ENCODE measurements at regions not wholly inside any gene's neighbourhood (a gene's known extent, or its start where the extent isn't known, plus 50 kb on each side); places are given as distances from the start of the nearest gene placed in this dataset.

DNA sequence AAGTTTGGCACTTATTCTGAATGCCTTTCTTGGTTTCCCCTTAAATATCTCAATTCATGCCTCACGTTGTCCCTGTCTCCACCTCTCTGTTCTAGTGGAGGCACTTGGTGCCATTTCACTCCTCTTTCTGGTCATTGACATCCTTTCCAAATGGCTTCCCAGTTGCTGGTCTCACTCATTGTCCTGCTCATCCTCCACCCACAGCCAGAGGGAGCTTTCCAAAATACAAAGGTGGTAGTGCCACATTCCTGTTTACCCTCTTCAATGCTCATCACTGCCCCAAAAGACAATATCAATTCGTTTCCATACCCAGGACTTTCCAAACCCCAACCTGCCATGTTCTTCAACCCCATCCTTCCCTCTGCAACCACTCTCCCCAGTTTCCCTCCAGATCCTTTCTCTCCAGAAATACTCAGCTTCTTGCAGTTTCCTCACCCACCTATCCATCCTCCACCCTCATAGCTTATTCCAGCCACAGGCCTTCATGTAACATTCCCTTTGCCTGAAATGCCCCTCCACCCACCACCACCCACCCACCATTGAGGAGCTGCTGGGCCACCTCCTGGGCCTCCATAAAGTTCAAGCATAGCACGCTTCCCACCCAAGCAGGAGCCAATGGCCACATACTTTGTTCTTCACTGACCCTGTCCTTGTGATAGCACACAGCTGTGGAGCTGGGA lies 63.1 kb upstream of the ADRB1 start:
- no peak for DNase-seq
- POLR2A ChIA-PET, result no interaction called here
- Mint-ChIP-seq H3K27me3 (peaks cover 20% of the 10 kb centered on the region), H3K4me1 (peaks cover 8% of the 10 kb centered on the region), H3K4me3 (no peak overlapping the region), H3K27ac (no peak overlapping the region), H3K9me3 (ENCODE audit: insufficient read depth) (no peaks in the 10 kb centered on the region)
- TF ChIP-seq CTCF (IDR thresholded peaks at IDR 0.05), result no peak
- no peak for TF ChIP-seq EZH2 (IDR thresholded peaks at IDR 0.05; ENCODE audit: borderline replicate concordance, insufficient read depth, low read depth, low read length, poor library complexity, severe bottlenecking)
- Histone ChIP-seq H2AFZ (ENCODE audit: insufficient read depth, low read depth, low read length, poor library complexity, severe bottlenecking) (no peak overlapping the region), H3K9ac (ENCODE audit: low read length) (no peak overlapping the region), H3K4me2 (replicated peaks; ENCODE audit: low read depth, low read length, poor library complexity, severe bottlenecking) (no peak overlapping the region), H3K4me1 (ENCODE audit: control insufficient read depth in 2 of 2, insufficient read depth in 2 of 2, low read length in 2 of 2) (peaks cover 3 to 7% of the 10 kb centered on the region in 2 donors), H3K9me3 (ENCODE audit: control extremely low read depth in 1 of 3, control insufficient read depth in 2 of 3, insufficient read depth in 1 of 3, low read length in 2 of 3) (no peaks in the 10 kb centered on the region), H3K27ac (ENCODE audit: low read length in 2 of 2) (no peak overlapping the region), H3K27me3 (replicated peaks in 1 of 4; ENCODE audit: control extremely low read depth in 1 of 4, control insufficient read depth in 3 of 4, insufficient read depth in 4 of 4, low read length in 3 of 4) (no peaks in the 10 kb centered on the region), H4K20me1 (ENCODE audit: control insufficient read depth, insufficient read depth, low read length, poor library complexity, severe bottlenecking) (no peaks in the 10 kb centered on the region), H3K79me2 (ENCODE audit: control insufficient read depth, insufficient read depth, low read length) (no peaks in the 10 kb centered on the region), H3K4me3 (ENCODE audit: control extremely low read depth in 1 of 5, extremely low read depth in 1 of 5, insufficient read depth in 1 of 5, low read depth in 2 of 5, low read length in 4 of 5) (no peak overlapping the region), H3K36me3 (replicated peaks in 1 of 2; ENCODE audit: control extremely low read depth in 1 of 2, control insufficient read depth in 1 of 2, extremely low read depth in 1 of 2, insufficient read depth in 2 of 2, low read length in 1 of 2) (no peaks in the 10 kb centered on the region)
- no peak for ATAC-seq (ENCODE audit: low read depth)
- intact Hi-C loops (cut with micrococcal nuclease), result no loop called here
- 91% methylated on average over 3 of the region's 3 CpGs for WGBS (ENCODE audit: insufficient coverage)
- CTCF ChIA-PET, result interaction anchor here (1.1 to 1.2 kb wide), 2 partner anchors 15 to 122 kb away, joined by 3 to 4 read pairs; no protein-coding TSS in a partner anchor

- ATAC-seq (ENCODE audit: low read depth) (no peak), DNase-seq (no peak)
- no peak overlapping the region for H3K4me3 Mint-ChIP-seq
- no peak for TF ChIP-seq EZH2 (IDR thresholded peaks at IDR 0.05; ENCODE audit: borderline replicate concordance, insufficient read depth, low read depth, low read length, poor library complexity, severe bottlenecking)
- Histone ChIP-seq H3K27ac (ENCODE audit: low read length in 2 of 2) (no peak overlapping the region), H3K4me3 (ENCODE audit: control extremely low read depth in 1 of 5, extremely low read depth in 1 of 5, insufficient read depth in 1 of 5, low read depth in 2 of 5, low read length in 4 of 5) (no peak overlapping the region), H3K9ac (ENCODE audit: low read length) (no peak overlapping the region), H3K4me2 (replicated peaks; ENCODE audit: low read depth, low read length, poor library complexity, severe bottlenecking) (no peak overlapping the region), H3K4me1 (ENCODE audit: control insufficient read depth in 2 of 2, insufficient read depth in 2 of 2, low read length in 2 of 2) (peaks cover 3 to 7% of the 10 kb centered on the region in 2 donors), H2AFZ (ENCODE audit: insufficient read depth, low read depth, low read length, poor library complexity, severe bottlenecking) (peak overlapping the region; percentile 55), H3K9me3 (ENCODE audit: control extremely low read depth in 1 of 3, control insufficient read depth in 2 of 3, insufficient read depth in 1 of 3, low read length in 2 of 3) (peaks cover 0 to 9% (median 0%) of the 10 kb centered on the region in 3 donors), H4K20me1 (ENCODE audit: control insufficient read depth, insufficient read depth, low read length, poor library complexity, severe bottlenecking) (no peaks in the 10 kb centered on the region), H3K36me3 (replicated peaks in 1 of 2; ENCODE audit: control extremely low read depth in 1 of 2, control insufficient read depth in 1 of 2, extremely low read depth in 1 of 2, insufficient read depth in 2 of 2, low read length in 1 of 2) (no peaks in the 10 kb centered on the region), H3K79me2 (ENCODE audit: control insufficient read depth, insufficient read depth, low read length) (no peaks in the 10 kb centered on the region), H3K27me3 (replicated peaks in 1 of 4; ENCODE audit: control extremely low read depth in 1 of 4, control insufficient read depth in 3 of 4, insufficient read depth in 4 of 4, low read length in 3 of 4) (no peaks in the 10 kb centered on the region)
- ChIA-PET POLR2A (no interaction called here), CTCF (no interaction called here)
- H3K9me3 Mint-ChIP-seq (ENCODE audit: insufficient read depth), result peaks cover 4% of the 10 kb centered on the region
- H3K27me3 Mint-ChIP-seq, result peaks cover 7% of the 10 kb centered on the region
- no peak overlapping the region for H3K27ac Mint-ChIP-seq
- intact Hi-C loops (cut with micrococcal nuclease), result no loop called here
- peaks cover 8% of the 10 kb centered on the region for H3K4me1 Mint-ChIP-seq
Observed at GRCh38 chr10:113982296-113982695, 61.4 kb upstream of the ADRB1 start.
